OCI-LY1 (cell line): ENCODE measurements at regions not wholly inside any gene's neighbourhood (a gene's known extent, or its start where the extent isn't known, plus 50 kb on each side); places are given as distances from the start of the nearest gene placed in this dataset.

ENCODE experiments used
- H2AFZ ChIP-seq: fragments of 200-600 bp; sonication (generic), shearing (Covaris generic); 2 replicates; pipeline ENCODE4 v1.6.0; 2014; ENCODE audit warnings: antibody characterized with exemption, mild to moderate bottlenecking, low read length
- H3F3A ChIP-seq: fragments of 200-600 bp; sonication (generic), shearing (Covaris generic); 2 replicates; pipeline ENCODE4 v1.6.0; 2014; ENCODE audit warnings: mild to moderate bottlenecking, antibody characterized with exemption, low read length, moderate library complexity; ENCODE audit not compliant: insufficient read depth
- H3K27ac ChIP-seq: fragments of 200-600 bp; sonication (generic); 2 replicates; pipeline ENCODE4 v1.5.1; 2014; ENCODE audit warnings: low read length, mixed run types, mild to moderate bottlenecking, low read depth; ENCODE audit not compliant: poor library complexity, severe bottlenecking
- H3K27me3 ChIP-seq: fragments of 200-600 bp; sonication (generic); 2 replicates; pipeline ENCODE4 v1.6.0; 2014; ENCODE audit warnings: antibody characterized with exemption, mild to moderate bottlenecking, low read length, moderate library complexity; ENCODE audit not compliant: insufficient read depth
- H3K36me3 ChIP-seq: fragments of 200-600 bp; sonication (generic); 2 replicates; pipeline ENCODE4 v1.6.1; 2014; ENCODE audit warnings: mild to moderate bottlenecking, antibody characterized with exemption, low read length, moderate library complexity, mixed read lengths; ENCODE audit not compliant: insufficient read depth
- H3K4me1 ChIP-seq: fragments of 200-600 bp; sonication (generic); 2 replicates; pipeline ENCODE4 v1.5.1; 2014; ENCODE audit warnings: mild to moderate bottlenecking, low read length, moderate library complexity; ENCODE audit not compliant: insufficient read depth, severe bottlenecking
- H3K4me2 ChIP-seq: fragments of 200-600 bp; sonication (generic), shearing (Covaris generic); 2 replicates; pipeline ENCODE4 v1.6.1; 2014; ENCODE audit warnings: low read length
- H3K4me3 ChIP-seq: fragments of 200-600 bp; sonication (generic); 2 replicates; pipeline ENCODE4 v1.5.1; 2014; ENCODE audit warnings: low read length, low read depth, mild to moderate bottlenecking, mixed read lengths; ENCODE audit not compliant: poor library complexity, severe bottlenecking
- H3K79me2 ChIP-seq: fragments of 200-600 bp; shearing (Covaris generic); 2 replicates; pipeline ENCODE4 v1.6.1; 2016; ENCODE audit warnings: mixed run types, low read length, mixed read lengths; ENCODE audit not compliant: insufficient read depth
- H3K9ac ChIP-seq: fragments of 200-600 bp; sonication (generic), shearing (Covaris generic); 2 replicates; pipeline ENCODE4 v1.6.1; 2014; ENCODE audit warnings: mild to moderate bottlenecking, low read length, mixed read lengths
- H3K9me2 ChIP-seq: fragments of 200-600 bp; sonication (generic), shearing (Covaris generic); 2 replicates; pipeline ENCODE4 v1.6.1; 2014; ENCODE audit warnings: low read depth, mild to moderate bottlenecking, low read length, mixed read lengths
- H3K9me3 ChIP-seq: fragments of 200-600 bp; shearing (Covaris generic); 2 replicates; pipeline ENCODE4 v1.6.1; 2014; ENCODE audit warnings: low read length, mixed read lengths
- H4K20me1 ChIP-seq: fragments of 200-600 bp; sonication (generic), shearing (Covaris generic); 2 replicates; pipeline ENCODE4 v1.6.0; 2016; ENCODE audit warnings: mild to moderate bottlenecking, low read length; ENCODE audit not compliant: insufficient read depth
- EZH2 ChIP-seq: fragments of 200-600 bp; sonication (generic), shearing (Covaris generic); IDR thresholded peaks from 2 replicates; pipeline ENCODE4 v1.8.0; 2017; ENCODE audit warnings: borderline replicate concordance, mixed run types, mild to moderate bottlenecking, antibody characterized with exemption, low read length, moderate library complexity, mixed read lengths
- TF ChIP-seq, protein P1 (sequence below): fragments of 200-600 bp; sonication (generic), shearing (Covaris generic); IDR thresholded peaks from 2 replicates; pipeline ENCODE4 v1.5.1; 2017; ENCODE audit warnings: mild to moderate bottlenecking, antibody characterized with exemption, low read length, moderate library complexity, mixed read lengths

- Histone ChIP-seq H3K9me2 (no peaks in the 10 kb centered on the region), H4K20me1 (no peaks in the 10 kb centered on the region), H3K9ac (no peak overlapping the region), H3K4me1 (no peaks in the 10 kb centered on the region), H3K9me3 (0 out of 2 replicates have a peak, but pooled peaks cover 6% of the 10 kb centered on the region), H3K79me2 (no peaks in the 10 kb centered on the region), H3K4me2 (no peak overlapping the region), H2AFZ (no peak overlapping the region), H3K27ac (no peak overlapping the region), H3K4me3 (no peak overlapping the region), H3K36me3 (no peaks in the 10 kb centered on the region), H3F3A (no peaks in the 10 kb centered on the region), H3K27me3 (no peaks in the 10 kb centered on the region)
- TF ChIP-seq EZH2 = no peak
- TF ChIP-seq, protein P1, sequence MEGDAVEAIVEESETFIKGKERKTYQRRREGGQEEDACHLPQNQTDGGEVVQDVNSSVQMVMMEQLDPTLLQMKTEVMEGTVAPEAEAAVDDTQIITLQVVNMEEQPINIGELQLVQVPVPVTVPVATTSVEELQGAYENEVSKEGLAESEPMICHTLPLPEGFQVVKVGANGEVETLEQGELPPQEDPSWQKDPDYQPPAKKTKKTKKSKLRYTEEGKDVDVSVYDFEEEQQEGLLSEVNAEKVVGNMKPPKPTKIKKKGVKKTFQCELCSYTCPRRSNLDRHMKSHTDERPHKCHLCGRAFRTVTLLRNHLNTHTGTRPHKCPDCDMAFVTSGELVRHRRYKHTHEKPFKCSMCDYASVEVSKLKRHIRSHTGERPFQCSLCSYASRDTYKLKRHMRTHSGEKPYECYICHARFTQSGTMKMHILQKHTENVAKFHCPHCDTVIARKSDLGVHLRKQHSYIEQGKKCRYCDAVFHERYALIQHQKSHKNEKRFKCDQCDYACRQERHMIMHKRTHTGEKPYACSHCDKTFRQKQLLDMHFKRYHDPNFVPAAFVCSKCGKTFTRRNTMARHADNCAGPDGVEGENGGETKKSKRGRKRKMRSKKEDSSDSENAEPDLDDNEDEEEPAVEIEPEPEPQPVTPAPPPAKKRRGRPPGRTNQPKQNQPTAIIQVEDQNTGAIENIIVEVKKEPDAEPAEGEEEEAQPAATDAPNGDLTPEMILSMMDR = no peak
Measured at GRCh38 chr14:41034969-41035368, 571.7 kb upstream of the LRFN5 start.

- H3K27me3 ChIP-seq = no peaks in the 10 kb centered on the region
- no peaks in the 10 kb centered on the region for H3F3A ChIP-seq
- H3K4me3 ChIP-seq = no peak overlapping the region
- H3K9ac ChIP-seq = no peak overlapping the region
- H3K79me2 ChIP-seq = no peaks in the 10 kb centered on the region
- H3K4me2 ChIP-seq = no peak overlapping the region
- H3K9me2 ChIP-seq = no peaks in the 10 kb centered on the region
- TF ChIP-seq, protein P1 = no peak
- no peak overlapping the region for H2AFZ ChIP-seq
- no peaks in the 10 kb centered on the region for H3K4me1 ChIP-seq
- no peak overlapping the region for H3K27ac ChIP-seq
- no peaks in the 10 kb centered on the region for H3K9me3 ChIP-seq
- H4K20me1 ChIP-seq = no peaks in the 10 kb centered on the region
- no peaks in the 10 kb centered on the region for H3K36me3 ChIP-seq
Measured at GRCh38 chr14:41022932-41023331, 583.7 kb upstream of the LRFN5 start.

GRCh38 chr14:41016213-41016612, 590.5 kb upstream of the LRFN5 start:
- Histone ChIP-seq H4K20me1 (no peaks in the 10 kb centered on the region), H3K27me3 (no peaks in the 10 kb centered on the region), H3K4me3 (no peak overlapping the region), H3K27ac (no peak overlapping the region), H3K4me1 (no peaks in the 10 kb centered on the region), H3K4me2 (no peak overlapping the region), H3K79me2 (no peaks in the 10 kb centered on the region), H3K36me3 (no peaks in the 10 kb centered on the region), H3K9me2 (no peaks in the 10 kb centered on the region), H3K9me3 (no peaks in the 10 kb centered on the region), H3K9ac (no peak overlapping the region), H3F3A (no peaks in the 10 kb centered on the region), H2AFZ (no peak overlapping the region)
- no peak for TF ChIP-seq EZH2
- TF ChIP-seq, protein P1 = no peak
